GM03348 (cell line): ENCODE measurements at regions not wholly inside any gene's neighbourhood (a gene's known extent, or its start where the extent isn't known, plus 50 kb on each side); places are given as distances from the start of the nearest gene placed in this dataset.
"Not testable (repeated sequence)": the region's sequence is repeated elsewhere in the genome, so short reads cannot be mapped to it uniquely, and the experiment has no call there.

Experiments used
- DNase-seq: peaks from one replicate; pipeline ENCODE4 v3.0.0; 2012; ENCODE audit warnings: low spot score

DNA sequence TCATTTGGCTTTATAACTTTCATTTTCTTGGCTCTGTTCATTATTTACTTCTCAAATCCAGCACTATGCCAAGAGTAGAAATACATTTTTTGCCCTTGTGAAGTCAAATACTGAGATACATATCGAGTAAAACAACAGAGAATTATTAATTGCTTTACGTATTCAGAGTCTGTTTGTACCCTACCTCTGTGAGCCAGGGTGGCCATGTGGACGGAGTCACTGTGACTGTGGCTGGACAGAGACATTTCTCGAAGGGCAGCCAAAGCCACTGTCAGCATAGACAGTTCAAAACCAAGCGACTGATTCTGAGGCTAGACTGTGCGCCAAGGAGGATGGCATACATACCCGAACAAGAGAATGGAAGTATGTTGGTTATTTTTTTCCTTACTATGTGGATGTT, 391.0 kb upstream of the PROX1 start:
- DNase-seq: no peak

DNA sequence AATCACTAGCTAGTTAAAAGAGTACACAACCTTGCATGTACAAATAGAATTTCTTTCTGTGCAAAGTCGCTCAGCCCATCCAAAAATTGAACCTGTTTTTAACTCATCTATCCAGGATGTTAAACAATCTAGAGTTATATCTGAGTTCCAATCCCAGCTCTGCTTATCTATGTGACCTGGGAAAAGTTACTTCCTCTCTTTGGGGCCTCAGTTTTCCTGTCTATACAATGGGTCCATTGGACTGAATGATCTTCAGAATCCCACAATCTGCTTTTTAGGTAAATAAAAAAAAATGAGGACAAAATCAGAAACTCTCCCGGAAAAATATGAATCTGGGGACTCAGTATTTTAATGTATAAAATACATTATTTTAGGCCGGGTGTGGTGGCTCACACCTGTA, 389.5 kb upstream of the PROX1 start:
- no peak for DNase-seq

DNA sequence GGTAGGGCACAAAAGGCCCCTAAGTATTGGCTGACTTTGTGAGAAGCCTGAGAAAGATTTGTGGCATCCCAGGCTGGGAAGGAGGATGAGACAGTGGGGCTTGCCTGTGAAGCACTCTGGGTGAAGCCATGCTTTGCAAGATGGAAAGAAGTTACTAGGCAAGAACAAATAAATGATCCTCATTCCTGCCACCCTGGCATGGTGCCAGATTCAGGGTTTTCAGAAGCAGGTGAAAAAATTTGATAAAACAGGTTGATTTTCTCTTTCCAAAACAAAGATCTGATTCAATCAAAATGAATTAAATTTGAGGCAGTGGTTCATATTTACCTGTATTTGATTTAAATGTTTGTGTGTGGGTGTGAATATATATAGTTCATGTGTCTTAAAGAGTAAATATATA, 386.9 kb upstream of the PROX1 start:
- DNase-seq: no peak

DNA sequence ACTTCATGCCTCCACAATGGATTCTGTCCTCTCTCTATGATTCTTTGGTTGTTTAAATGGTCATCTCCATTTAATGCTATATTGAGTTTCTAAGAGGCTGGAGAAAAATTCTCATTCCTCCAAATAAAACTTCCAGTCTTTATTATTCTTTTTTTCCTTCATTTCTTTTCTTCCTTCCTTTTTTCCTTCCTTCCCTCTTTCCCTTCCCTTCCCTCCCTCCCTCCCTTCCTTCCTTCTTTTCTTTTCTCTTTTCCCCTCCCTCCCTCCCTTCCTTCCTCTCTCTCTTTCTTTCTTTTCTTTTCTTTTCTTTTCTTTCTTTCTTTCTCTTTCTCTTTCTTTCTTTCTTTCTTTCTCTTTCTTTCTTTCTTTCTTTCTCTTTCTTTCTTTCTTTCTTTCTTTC, 386.1 kb upstream of the PROX1 start:
- DNase-seq: not testable (repeated sequence)

DNA sequence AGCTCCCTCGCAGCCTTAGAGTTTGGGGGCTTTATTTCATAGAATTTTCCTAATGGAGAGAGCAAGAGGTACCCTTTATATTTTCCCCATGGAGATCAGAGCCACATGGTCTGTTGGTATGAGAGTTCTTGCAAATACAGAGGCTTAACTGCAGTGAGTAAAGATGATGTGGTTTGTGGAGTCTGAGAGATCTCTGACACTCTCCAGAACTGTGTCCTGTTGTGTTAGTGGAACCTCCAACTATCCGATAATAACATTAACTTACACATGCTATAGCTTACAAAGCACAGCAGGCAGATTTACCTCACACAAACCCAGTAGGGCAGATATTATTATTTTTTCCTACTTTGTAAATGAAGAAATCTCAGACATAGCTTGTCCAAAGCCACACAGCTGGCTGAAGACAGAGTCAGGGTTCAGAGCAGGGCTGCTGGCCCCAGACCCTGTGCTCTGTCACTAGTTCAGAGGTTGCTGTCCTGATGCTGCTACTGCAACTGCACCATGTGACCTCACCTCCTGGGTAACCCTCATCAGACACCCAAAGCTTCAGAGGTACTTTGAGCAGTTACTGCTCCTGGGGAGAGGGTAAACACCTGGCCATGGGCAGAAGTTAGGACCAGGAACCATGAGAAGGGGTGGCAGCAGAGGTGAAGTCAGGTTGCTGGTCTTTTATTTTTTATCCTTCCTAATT, 384.8 kb upstream of the PROX1 start:
- DNase-seq: no peak

DNA sequence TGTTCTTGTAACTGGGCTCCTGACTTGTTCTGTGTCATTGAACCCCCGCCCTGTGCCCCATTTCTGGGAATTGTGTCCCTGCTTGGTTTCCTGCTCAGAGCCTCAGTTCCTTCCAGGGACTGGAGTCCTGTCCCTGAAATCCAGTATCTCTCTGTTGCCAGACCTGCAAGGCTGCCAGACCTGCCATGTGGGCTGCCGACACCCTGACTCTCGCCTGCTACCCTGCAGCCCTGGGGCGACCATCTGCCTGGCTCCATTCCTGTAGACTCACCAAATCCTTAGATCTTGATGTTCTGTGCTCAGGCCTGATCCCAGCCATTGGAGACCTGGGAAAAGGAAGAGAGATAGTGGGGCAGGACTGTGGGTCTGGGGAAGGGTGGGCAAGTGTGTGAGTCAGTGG, 383.3 kb upstream of the PROX1 start:
- no peak for DNase-seq

DNA sequence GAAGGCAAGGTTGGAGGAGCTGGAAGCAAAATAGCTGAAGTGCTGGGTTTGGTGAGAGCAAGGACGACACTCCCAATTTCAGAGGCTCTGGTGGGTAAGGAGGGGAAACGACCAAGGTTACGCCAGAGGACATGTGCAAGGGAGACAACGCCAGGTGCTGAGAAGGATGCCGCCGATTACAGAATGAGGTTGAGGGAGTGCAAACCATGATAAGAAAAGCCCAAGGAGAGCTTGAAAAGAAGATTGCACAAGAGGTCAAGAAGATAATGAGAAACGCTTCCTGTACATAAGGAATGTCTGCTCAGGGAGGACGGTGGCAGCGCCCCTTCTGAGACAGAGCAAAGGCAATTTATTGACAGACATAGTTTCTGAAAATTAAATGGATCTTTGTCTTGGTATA, 382.0 kb upstream of the PROX1 start:
- no peak for DNase-seq

DNA sequence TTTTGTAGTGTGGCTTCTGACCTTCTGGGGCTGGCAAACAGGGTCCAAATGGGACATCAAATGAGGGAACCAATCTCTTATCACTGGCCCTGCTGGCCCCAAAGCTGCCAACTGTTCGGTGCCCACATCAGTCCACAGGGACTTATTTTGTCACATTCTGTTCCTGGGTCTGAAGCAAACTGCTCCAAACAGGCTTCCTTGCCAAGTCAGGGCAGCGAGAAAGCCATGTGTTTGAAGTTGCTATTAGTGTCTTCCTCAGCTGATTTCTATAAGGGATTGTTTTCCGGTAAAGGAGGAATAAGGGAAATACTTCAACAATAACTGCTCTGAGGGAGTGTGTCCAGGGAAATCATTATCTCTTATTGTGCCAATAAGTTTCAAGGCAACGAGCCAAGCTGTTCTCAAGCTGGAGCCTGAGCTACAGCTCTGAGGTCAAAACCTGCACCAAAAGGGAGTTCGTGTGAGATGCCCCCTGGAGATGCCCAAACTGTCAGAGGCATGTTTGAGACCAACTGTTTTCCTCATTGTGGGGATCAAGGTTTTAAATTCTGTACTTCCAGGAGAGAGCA, 381.4 kb upstream of the PROX1 start:
- no peak for DNase-seq

DNA sequence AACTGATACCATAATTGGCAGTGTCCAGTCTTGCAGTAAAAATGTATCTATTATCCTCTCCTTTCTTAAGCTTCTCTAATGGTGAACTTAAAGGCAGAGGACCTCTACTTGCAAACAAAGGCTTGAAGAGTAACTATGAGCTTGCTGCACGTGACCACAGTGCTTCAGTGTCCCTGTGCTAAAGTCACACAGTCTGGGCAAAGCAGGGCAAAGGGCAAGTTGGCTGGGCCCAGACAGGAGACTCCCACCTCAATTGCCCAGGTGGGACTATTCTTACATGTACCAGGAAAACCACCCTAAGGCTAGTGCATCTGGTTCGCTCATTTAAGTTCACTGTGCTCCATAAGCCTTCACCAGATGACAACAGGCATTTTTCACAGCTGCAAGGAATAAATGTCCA, 374.2 kb upstream of the PROX1 start:
- DNase-seq: no peak

DNA sequence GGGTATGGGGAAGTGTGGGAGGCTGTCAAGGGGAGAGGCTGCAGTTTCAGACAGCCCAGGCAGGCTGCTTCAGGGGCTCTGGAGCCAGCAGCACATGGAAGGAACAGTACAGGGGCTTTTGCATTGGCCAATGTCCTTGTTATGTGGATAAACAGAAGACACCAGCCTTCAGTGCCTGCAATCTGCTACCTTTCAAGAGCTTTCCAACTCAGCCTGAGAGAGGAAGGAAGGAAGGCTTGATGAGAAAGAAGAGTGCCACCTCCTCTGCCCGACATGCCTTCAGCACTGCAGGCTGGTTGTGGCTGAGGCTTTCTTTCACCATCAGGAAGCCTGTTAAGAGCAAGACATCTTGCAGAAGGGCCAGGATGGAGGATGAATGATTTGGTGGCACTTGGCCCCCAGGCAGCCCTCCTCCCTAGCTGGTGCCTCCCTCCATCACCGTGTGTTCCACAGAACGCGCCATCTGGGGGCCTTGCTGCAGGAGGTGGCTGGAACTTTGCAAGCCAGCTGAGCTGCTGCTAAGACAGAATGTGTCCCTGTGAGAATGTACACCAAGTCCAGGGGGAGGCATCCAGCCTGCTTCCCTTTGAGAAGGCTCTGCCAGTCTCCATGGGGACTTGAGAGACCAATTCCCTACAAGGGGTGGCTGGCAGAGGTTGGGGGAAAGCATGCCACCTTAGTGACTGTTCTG, 372.4 kb upstream of the PROX1 start:
- DNase-seq: no peak

DNA sequence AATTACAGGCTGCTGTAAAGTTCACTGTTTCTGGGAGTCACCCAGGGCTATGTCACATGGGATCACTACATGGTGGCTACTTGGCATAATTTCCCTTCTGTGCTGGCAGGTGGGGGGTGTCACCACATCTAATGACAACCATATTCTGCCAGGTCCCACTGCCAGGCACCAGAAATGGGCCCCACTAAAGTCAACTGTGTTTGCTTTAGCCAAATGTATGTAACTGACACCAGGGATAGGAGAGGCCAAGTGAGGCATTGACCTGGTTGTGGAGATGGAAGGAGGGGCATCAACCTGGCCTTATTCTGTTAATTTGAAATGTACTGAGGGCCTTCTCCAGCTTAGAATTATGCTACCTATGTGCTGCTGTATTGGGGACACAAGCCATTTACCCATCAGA, 370.6 kb upstream of the PROX1 start:
- DNase-seq: no peak

DNA sequence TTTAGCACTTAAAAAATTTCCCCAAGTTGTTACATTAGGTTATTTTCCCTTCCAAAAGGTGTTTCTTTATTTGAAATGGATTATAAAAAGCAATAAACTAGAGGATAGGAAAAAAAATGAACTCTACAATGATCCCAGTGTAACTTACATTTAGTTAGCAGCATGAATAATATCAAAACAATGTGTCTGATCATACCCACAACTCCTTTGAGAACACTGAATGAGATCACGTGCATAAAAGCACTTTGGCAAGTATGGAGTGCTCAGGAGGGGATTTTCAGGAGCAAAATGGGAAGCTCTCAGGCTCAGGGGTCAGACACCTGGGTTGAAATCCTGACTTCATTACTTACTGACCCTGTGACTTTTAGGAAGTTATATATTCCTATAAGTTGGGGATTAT, 369.7 kb upstream of the PROX1 start:
- no peak for DNase-seq

DNA sequence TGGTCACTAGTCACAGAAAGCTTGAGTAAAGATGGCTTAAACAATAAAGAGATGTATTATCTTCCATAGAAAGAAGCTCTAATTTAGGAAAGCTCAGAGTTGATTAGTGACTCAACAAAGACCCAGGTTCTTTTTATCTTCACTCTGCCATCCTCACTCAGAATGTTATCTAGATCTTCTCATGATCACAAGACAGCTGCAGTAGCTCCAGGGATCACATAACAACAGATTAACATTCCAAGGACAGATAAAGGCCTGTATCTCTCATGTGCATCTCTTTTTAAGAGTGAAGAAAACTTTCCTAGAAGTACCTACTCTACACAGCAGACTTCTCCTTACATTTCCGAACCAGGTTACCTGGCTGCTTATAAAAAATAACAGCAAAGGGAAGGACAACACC, 368.7 kb upstream of the PROX1 start:
- no peak for DNase-seq

DNA sequence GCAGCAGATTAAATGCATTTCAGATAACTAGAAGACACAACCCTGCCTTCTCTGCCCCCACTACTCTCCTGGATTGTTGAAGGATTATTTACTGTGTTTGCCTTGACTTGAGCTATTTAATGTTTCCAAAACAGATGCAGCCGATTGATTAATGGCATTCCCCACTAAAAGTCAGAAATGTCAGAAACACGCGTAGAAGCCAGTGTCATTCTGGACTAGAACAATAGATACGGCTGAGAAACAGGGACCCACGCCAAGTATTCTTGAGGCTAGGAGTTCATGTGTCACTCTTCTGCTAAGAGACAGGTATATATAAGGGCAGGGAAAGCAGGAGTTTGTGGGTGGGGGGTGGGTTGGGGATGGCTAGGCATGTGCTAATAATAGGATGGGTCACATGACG, 366.7 kb upstream of the PROX1 start:
- no peak for DNase-seq

DNA sequence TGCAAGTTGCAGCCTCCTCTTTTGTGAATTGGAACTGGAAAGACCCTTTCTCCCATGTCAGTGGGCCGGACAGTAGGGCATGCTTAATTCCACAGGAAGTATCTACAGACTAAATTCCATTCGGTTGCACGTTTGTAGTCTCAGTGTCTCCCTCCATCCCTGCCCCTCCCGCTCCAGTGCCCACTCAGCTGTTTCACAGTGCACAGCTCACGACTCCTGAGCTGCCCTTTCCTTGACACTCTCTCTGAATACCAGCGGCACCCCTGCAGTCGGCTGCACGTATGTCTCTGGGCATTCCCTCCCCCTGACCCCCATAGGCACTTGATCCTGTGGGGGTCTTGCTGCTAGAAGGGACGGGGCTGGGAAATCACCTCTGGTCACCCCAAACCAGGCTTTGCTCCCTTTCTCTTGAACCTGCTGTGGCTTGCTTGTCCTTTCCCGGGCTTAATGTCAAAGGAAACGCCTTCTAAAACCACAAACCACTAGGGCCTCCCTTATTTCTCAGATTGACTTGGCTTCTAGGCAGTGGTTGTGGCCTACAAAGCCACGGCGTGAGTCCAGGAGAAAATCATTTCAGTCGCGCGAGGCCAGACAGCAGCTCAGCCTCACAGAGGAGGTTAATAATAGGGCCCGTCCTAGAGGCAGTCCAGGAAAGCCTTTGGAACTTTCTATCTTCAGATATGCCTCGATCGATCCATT, 365.3 kb upstream of the PROX1 start:
- no peak for DNase-seq

DNA sequence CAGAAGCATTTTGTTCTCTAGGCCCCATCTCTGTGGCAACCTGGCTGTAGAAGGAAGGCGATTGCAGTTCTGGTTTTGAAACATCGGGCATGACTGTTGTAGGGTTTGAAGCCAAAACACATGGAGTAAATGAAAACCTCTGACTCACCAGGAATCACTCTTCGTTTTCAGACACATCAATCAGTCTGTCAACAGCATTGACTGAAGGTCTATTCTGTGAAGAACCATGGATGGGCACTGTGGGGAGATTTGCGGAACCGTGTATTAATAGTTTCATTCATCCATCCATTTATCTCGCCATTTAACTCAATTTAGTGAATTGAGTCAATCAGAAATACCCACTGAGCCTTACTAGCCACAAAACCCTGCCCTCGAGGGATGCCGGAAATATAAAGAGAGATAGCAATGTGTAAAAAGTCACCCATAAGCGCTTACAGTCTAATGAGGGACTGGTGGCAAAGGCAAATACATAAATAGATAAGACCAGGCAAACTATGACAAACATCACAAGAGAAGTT, 364.6 kb upstream of the PROX1 start:
- no peak for DNase-seq

DNA sequence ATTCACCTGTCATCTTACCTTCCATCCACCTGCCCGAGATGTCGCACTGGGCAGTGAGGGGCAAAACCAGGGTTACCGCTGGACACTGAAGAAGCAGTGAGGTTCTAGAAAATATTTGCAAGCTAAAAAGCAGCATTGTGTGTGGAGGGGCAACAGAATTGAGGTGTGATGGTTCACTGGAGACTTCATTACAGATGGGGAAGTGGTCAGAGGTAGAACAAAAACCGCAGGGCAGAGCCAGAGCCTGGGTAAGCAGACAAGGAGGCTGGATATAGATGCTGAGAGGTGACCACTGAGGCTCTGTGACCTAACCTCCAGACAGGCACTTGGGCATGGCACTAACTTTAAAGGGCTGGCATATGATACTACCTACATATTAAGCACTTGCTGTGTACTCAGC, 363.9 kb upstream of the PROX1 start:
- no peak for DNase-seq

DNA sequence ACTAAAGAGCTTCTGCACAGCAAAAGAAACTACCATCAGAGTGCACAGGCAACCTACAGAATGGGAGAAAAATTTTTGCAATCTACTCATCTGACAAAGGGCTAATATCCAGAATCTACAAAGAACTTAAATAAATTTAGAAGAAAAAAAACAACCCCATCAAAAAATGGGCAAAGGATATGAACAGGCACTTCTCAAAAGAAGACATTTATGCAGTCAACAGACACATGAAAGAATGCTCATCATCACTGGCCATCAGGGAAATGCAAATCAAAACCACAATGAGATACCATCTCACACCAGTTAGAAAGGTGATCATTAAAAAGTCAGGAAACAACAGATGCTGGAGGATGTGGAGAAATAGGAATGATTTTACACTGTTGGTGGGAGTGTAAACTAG, 351.0 kb upstream of the PROX1 start:
- not testable (repeated sequence) for DNase-seq

DNA sequence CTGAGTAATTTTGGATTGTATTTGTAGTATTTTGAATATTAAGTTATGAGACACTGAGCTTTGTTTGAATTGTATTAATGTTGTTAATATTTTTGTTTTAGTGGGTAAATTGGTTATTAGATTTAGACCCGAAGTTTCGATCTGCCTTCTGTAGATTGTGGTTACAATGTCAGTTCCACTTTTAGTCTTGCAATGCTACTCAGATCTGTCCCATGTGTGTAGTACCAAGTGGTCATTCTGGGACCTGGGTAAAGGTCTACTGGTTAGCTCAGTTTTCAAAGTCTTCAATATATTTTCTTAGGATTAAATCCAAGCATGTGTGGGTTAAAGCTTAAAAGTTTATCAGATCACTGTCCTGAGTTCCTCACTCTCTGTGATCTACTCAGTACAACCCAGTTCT, 346.5 kb upstream of the PROX1 start:
- no peak for DNase-seq

DNA sequence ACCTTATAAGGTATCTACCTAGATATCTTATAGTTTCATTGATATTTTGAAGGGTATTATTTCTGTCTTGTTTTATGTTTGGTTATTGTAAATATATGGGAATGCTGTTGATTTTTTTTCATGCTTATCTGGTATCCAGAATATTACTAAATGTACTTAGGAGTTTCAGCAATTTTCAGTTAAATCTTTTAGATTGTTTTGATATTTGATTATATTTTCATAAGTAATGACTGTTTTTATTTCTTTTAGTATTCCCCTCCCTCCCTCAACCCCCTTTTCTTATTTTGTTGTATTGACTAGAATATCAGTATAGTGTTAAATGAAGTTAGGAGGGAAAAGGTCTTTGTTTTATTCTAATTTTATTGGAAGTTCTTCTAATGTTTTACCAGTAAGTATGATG, 344.4 kb upstream of the PROX1 start:
- DNase-seq: no peak

DNA sequence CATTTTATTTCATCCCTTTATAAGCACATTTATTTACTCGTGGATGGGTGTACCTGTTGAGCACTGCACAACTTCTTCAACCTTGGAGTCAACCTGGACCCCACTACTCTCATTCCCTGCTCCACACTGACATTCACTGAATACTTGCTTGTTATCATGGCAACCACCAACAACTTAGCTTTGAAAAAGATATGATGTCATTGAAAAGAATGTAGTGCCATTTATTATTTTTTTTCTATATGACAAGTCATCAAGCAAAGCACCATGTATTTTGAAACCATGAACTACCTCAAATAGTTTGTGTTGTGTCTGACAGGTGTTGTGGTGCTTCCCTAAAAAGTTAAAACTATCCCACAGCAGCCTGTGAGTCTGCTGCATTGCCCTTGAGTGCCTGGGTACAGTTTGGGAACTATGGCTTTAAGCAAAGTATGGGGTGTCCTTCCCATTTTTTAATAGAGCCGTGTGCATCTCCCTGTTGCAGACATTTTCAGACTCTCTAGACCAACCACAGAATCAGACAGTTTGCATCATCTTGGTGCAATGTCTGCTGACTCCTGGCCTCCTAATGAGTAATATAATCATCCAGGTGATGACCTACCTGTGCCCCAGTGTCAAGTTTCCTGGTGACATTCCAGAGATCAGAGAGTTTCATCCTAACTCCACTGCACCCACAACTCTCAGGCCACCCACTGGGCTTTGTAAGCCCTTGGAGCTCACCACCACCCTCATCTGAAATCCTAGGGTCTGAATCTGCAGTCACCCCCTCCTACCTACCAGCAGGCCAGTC, 339.7 kb upstream of the PROX1 start:
- no peak for DNase-seq

DNA sequence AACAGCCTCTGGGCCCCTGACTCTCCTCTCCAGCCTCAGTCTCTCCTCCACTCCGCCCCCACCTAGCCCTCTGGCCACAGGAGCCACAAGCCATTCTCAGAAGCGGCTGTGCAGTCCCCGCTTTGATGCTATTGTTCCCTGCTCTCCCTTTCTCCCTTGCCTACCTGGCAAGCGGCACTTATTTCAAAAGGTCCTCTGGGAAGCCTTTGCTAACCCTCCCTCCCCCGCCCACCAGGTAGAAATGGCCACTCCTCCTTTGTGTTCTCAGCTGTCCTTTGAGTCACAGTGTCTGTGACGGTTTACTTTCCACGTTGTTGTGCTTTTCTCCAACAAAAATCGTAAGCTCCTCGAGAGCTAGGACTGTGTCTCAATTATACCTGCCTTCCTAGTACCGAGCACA, 338.4 kb upstream of the PROX1 start:
- no peak for DNase-seq
